NT2/D1 (cell line): ENCODE measurements at regions not wholly inside any gene's neighbourhood (a gene's known extent, or its start where the extent isn't known, plus 50 kb on each side); places are given as distances from the start of the nearest gene placed in this dataset.

Experiments
- SUZ12 ChIP-seq: IDR thresholded peaks from 2 replicates; pipeline ENCODE4 v1.6.1; 2011; ENCODE audit not compliant: insufficient read length, insufficient read depth; ENCODE audit errors: extremely low read depth
- YY1 ChIP-seq: IDR thresholded peaks from 2 replicates; pipeline ENCODE4 v1.6.1; 2011; ENCODE audit not compliant: insufficient read length, insufficient read depth
- ZNF274 ChIP-seq: IDR thresholded peaks from 2 replicates; pipeline ENCODE4 v1.6.1; 2011; ENCODE audit warnings: mild to moderate bottlenecking, low read depth, low read length

DNA sequence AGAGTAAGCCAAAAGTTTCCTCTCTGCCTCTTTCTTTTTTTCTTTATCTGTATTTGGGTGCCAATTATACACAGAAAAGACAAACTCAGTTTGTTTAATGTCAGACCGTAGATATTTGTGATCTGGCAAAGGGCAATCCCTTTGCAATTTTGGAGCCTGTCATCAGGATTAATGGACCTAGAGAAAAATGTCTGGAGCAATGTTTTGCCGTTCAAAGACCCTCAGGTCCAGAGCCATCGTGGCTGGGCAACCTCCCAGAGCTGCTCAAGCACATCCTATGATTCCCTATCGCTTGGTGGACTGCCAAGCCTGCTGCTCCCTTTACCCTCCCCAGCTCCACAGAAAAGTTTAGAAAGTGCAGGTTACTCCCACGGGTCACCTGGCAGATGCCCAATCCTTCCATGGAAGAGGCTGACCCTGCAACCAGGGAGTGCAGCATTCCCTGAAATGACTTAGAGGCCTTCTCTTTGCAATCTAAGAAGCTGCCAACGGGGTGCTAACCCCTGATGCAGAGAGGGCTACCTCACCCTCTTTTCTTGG is 112.5 kb upstream of the NGF start:
- no peak for TF ChIP-seq ZNF274
- no peak for TF ChIP-seq YY1
- no peak for TF ChIP-seq SUZ12
